Kasumi-1 (cell line): ENCODE measurements at regions not wholly inside any gene's neighbourhood (a gene's known extent, or its start where the extent isn't known, plus 50 kb on each side); places are given as distances from the start of the nearest gene placed in this dataset.

Experiments used
- DNase-seq, 2 experiments: peaks; one replicate each; lab custom pipeline; 2025; lab: John Stamatoyannopoulos, UW

DNA sequence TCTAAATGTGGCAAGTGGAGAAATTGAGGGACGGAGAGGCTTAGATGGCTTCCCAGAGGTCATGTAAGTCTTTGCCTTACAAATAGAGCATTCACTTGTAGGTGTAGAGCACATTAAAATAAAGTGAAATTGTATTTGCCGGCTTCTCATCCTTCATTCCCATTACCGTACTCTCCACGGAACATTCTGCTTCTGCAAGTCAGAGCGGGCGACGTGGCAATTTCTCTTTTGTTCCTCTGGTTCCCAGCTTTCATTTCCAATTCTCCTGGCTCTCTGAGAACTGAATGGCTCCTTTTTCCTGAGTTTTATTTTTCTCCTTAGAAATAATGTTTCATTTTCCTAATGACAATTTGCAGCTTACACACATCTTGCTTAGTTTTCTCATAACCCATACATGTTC is 51.3 kb upstream of the PFKP start:
- DNase-seq: no peak

DNA sequence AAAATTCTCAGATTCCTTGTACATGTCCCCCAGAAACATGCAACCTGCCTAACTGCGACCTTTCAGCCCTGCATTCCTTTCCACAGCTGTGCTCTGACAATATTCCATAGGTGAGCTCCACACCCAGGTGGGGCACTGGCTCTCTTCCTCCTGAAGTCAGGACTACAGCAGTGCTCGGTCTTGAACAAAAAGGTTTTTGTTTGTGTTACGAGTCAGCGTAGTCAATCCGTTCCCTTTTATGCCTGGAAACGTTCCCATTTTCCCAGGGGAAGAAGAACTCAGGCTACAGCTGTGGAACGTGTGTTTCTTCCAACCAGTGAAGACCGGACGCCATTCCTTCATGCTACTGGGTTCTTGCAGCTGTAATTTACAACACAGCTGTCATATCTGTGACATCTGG is 52.4 kb upstream of the PFKP start:
- no peak for DNase-seq

DNA sequence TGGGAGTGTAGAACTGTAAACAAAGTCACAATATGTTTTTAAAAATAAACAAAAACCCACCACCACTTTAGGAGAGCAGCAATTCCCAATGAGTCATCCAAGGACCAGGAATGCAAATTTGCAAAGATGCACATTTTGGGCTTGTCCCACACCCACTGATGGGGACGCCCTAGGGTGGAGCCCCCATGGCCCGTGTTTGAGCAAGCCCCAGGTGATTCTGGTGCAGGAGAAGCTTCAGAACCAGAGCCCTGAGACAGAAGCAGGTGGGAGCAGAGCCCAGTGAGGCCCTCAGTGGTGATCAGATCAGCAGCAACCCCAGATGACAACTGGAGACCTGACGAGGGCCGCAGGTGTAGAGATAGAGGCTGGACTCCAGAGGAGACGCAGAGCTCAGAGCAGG is 55.1 kb upstream of the PFKP start:
- no peak for DNase-seq

DNA sequence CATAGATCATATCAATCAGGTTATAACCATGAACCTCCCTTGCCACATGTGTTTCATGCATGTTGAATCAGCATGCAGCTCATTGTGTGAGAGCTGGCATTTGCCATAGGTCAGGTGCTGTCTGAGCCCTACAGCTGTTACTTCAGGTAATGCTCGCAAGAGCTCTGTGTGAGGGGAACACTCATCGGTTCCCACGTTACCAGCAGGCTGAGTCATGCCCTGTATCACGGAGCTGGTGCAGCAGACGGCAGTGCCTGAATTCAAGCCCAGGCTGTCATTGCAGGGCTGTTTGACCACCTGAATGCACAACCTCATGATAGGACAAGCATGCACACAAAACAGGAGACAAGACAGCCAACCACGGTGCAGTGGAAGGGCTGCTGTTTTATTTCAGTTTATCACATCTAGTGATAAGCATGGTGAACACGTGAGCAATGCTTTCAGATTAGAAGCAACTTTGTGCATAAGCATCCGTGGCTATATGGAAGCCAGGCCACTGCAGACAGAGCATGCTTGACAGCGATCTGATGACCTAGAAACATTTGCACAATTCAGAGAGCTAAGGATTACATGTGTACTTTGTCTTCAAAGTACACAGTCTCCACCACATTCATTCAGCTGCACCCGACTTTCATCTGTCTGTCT is 56.4 kb upstream of the PFKP start:
- DNase-seq: no peak

DNA sequence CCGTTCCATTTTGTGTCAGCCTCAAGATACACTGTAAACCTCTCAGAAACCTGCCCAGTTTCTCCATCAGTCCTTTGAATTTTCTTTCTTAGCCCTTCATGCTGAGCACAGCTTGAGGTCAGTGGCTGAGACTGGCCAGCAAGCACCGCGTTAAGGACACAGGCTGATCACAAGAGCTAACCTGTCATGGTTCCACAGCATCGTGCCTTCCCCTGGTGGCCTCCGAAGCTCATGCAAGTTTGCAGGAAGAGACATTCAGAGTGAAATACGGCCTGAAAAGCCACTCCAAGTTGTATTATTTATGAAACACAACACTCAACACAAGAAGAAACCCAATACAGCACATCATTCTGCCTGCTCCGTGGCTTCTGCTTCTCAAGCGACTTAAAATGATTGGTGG is 57.0 kb upstream of the PFKP start:
- no peak for DNase-seq

DNA sequence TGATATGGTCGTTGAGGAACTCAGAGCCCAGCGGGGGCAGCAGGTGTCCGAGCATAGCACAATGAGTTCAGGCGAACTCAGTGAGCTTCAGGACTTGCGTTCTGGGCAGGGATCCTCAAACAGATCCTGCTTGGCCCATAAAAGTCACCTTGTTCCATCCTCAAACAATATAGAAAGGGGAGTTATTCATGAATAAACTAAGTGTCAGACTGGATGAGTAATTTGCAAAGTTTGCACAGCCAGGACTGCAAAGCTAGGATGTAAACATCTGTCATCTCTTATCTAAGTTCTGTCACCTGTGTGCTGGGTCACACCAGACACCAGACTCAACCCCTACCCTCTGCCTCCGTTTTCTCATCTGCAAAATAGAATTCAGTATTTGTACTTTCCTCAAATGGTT is 58.0 kb upstream of the PFKP start:
- no peak for DNase-seq

DNA sequence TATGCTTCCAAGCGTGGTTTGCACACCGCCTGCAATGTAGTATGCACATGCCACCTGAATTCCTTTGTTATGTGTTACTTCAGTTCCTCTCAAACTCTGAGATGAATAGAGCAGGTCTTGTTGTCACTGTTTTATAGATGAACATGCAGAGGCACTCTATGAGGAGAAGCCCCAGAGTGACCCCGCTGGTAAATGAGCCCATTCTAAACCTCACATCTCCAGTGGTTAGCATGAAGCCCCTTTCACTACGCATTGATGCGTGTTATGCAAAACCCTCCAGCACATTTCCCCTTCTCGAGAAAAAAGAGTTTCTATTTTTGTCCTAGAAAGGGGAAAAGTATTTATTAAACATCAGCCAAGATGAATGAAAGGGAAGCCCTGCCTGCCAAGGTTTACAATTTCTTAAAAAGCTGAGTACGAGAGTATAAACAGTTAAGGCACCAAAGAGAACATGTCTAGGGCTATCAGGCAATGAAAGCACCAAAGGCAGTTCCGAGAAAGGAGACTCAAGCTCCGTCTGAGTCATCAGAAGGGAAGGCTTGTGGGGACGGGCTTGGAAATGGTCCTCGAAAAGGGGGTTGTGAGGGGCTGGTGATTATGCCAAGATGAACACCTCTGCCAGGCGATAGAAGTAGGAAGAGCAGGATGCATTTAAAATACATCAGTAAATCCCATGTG is 58.7 kb upstream of the PFKP start:
- no peak for DNase-seq

DNA sequence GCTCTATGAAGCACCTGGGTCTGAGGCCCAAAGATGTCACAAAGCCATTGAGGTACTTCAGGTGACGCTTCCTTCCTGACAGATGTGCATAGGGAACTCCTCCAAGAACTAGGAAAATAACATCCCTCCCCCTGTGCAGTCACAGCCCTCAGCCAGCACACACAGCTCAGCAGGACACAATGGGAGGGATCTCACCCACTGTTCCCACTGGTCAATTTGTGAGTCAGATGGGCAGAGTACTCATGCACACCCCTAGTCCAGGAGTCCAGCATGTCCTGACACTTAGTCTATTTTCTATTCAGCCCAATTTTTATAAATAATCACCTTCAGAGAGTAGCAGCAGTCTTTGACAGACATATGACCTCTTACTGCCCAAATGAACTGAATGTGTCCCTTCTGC is 60.7 kb upstream of the PFKP start:
- DNase-seq: no peak

DNA sequence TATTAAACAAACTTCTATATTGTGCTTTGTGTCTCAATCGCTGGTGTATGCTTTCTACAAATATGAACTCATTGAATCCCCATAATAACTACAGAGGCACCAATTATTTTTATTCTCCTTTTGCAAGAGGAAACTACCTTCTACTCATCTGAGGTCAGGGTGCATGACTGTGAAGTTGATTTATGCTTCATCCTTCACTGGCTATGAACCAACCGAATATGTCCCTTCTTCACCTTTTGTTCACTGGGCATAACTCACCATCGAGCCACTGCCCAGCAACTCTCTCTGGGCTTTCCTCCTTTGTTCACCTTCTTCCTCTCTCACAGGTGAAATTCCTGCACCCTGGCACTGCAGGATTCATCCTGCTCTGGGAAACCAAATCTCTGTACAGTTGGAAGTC is 61.3 kb upstream of the PFKP start:
- DNase-seq: no peak

DNA sequence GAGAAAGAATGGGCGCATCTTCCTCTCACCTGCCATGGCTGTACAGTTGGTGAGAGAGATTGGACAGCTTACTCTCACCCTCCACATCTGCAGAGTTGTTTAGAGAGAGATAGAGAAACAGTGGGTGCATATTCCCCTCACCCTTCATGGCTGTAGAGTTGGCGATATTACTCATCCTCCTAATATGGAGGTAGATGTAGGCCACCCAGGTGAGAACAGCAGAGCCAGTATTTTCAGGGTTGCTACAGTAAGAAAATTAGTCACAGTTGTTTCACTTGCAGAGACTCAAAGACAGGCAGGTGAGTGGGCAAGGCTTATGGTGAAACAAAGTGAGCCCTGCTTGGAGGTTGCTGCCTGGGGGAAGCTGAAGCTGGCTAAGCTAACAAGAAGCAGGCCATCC is 65.0 kb upstream of the PFKP start:
- no peak for DNase-seq

DNA sequence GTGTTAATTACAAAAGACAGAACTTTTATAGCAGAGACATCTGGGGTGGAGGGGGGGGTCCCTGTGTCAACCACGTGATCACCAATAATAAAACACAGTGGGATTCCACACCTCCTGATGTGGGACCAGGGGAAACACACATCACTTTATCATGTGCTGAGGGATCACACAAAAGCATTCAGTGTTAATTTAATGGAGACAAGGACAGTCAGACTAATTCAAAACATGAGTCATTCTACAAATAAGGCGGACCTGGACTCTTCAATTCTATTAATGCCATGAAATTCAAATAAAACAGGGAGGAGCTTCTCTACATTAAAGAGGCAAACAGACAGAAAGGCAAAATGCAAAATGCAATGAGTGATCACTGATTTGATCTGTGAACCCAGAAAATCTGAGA is 67.3 kb upstream of the PFKP start:
- no peak for DNase-seq

DNA sequence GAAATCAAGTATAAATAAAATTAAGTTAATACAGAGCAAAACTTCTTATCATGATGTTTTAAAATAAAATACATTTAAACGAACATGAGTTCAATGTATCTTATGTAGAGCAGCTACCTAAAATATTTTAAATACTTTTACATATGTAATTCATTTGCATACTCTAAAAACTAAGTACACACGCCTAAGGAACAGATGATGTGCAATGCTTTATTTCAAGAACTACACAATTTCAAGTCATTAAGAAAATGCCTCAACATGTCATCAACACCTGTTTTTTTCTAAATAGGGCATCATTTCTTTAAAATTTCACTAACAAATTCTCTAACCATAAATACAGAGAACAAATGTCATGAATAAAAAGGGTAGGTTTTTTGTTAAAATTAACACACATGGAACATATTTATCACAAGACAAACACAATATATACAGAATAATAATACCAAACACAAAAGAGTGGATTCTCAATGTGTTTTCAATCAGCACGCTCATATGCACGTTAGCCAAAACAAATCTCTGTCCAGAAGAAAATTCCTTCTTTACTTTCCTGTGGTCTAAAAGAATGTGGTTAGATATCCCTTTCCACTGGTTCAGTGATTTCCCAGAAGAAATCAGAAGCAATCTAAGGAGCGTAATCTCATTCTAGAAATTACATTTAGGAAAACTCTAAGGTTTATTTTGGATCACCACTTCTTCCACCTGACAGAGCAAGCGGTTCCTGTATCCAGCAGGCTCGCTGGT is 73.0 kb upstream of the PFKP start:
- DNase-seq: no peak

DNA sequence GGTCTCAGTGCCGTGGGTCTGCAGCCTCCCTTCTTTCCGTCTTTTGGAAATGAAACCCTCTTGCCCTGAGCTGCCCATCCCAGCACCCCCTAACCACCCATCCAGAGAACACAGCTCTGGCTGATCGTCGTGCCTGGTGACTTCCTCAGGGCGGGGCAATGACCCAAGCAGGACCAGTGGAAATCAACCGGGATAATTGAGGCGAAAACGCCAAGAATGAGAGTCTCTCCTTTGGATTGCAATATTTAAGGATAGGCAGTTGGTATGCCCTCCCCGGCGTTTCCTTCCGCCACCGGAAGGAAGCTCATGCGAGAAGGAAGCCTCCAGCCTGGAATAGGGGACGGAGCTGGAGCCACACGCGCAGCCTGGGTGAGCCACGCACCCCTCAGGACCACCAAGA is 73.7 kb upstream of the PFKP start:
- DNase-seq: no peak

DNA sequence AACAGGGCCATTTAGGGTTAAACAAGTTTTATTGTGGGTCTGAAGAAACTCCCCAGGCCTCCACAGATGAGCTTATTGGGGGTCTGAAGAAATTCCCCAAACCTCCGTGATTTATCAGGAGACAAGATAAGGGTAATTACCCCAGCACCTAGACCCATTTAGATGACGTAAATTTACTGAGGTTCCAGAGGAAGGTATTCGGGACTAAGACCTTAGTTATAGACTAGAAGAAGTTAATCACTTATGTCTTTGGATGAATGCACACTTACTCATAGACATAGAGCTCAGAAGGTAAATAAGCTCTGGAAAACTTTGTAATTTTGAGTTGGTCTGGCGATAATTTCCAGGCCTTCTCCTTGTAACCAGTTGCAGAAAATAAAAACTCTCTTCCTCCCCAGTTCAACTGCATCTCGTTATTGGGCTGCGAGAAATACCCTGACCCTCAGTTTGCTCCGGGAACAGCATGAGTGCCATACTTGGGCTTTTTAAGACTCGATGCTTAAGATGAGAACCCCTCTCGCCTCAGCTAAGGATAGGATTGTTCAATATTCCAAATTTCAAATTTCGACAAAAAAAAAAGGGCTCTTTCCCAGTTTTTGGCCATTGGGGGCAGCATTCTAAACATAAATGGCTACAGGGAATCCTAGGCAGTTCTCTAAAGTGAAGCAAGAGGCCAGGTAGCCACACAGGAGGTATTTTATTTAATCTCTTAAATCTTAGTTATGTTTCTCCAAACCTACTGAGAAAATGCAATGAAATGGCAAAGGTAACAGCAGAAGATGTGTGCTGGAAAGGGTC is 74.7 kb upstream of the PFKP start:
- no peak for DNase-seq

DNA sequence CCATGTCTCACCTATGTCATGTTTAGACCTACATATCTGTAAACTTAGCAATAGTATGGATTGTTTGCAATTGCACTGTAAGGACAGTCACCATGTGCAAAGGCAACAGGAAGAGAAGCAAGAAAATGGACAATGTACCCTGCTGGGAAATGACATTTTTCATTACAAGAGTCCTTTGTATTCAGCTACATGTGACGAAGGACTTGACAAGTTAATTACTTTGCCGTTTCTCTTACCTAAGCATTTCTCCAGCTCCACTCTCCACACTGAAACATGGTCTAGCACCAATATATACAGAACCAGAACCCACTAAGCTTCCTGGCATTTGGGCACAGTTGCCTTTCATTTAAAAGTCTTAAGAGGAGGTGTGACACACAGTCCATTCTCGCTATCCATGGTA is 76.6 kb upstream of the PFKP start:
- no peak for DNase-seq

DNA sequence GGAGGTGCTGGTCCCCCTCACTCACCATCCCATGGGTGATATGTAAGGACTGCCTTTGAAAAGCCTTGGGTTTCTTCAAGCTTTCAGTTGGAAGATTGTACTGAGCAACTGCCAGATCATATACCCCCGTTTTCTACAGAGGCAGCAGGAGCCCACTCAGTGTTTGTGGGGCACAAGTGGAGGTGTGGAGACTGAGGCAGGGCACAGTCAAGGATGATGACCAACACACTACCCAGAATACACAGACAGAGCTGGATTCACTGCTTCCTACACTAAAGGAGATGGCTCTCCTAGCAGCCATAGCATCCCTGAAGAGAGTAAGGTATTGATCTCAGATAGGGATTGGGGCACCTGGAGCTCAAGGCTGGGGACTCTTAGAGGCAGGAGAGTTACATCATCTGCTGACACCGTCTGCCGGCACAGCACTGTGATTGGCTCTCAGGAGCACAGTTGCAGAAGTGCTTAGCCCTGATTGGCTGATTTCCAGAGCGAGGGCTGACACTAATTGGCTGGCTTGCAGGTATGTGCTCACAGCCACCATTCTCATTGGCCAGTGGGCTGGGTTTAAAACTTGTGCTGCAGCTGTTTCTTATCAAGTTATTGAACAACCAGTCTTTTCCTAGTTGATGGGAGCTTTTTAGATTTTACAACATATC is 77.9 kb upstream of the PFKP start:
- DNase-seq: no peak

DNA sequence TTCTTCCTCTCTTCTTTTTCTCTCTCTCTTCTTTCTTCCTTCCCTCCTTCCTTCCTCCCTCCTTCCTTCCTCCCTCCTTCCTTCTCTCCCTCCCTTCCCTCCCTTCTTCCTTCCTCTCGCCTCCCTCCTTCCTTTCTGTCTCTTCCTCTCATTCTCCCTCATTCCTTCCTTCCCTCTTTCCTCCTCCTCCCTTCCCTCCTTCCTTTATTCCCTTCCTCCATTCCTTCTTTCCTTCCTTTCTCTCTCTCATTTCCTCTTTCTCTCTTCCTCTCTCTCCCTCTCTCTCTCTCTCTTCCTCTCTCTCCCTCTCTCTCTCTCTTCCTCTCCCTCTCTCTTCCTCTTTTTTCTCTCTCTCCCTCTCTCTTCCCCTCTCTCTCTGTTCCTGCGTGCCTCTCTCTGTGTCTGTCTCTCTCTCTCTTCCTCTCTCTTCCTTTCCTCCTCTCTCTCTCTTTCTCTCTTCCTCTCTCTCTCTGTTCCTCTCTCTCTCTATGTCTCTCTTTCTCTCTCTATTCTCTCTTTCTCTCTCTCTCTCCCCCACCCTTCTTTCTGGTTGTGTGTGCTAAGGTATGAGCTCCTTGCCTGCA is 80.1 kb upstream of the PFKP start:
- no peak for DNase-seq

DNA sequence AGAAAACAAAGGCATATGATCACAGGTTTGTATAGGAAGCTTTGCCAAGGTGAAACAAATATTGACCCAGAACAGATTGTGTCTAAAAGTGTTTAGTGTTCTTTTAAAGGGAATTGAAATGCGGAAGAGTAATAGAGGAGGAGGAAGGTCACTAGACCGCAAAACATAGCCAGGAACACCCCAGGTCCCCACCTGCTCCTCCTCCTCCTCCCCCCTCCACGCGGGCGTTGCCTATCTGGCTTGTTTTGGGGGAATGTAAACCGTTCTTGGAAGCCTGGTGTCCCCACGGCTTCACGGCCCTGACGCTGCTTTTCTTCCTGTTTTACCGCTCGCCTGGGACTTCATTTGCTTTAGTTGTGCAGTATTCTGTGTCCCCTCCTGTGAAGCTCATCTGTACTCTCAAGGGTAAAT is 81.0 kb upstream of the PFKP start:
- DNase-seq: peak; percentile 51 to 58

DNA sequence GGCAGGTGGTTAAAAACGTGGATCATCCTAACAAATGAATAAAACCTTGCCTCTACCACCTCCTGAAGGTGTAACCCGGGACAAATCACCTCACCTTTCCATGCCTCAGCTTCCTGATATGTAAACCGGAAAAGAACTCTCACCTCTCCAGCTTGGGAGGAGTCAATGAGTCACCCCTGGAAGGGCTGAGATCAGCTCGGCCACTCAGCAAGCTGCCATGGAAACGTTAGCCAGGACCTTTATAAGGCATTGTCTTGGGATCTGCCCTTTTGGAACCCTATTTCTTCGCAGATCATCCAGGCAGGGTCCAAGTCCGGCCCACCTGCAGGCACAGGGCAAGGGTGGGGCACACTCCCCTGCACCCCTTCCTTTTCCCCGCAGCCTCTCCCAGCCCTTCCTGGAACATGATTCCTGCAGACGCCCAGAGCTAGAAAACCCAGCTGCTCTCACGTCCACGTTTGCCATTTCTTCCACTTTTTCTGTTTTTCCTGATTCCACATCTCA is 81.6 kb upstream of the PFKP start:
- no peak for DNase-seq

DNA sequence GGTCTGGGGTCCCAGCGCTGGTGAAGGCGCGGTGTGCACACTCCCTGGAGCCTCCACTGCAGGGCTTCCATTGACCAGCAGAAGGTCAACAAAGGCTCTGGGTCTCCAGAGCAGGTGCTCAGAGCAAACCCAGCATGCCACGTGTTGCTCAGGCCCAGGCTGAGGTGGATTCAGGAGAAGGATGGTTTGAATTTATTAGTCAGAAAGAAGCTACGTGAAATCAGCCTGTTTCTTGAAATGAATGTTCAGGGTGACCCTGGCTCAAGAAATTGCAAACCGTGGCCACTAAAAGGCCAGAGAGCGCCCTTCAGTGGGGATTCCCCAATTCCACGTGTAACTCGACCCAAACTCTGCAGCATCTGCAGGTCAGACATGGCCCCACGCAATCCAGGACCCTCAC is 82.7 kb upstream of the PFKP start:
- no peak for DNase-seq

DNA sequence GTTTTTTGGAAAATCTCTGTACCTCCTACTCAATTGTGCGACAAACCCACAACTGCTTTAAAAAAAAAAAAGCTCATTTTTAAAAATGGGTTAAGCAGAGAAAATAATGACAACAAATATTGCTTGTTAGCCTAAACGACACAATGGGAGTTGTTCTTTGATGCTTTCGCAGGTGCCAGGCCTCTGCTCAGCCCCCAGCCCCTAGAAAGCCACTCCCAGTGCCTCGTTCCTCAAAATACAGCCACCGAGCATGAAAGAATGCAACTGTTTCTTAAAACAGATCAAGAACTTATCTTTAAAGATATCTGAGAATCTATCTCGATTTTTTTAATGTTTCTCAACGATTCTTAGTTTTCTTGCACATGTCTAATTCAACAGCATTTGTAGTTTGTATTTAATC is 85.2 kb upstream of the PFKP start:
- DNase-seq: no peak

DNA sequence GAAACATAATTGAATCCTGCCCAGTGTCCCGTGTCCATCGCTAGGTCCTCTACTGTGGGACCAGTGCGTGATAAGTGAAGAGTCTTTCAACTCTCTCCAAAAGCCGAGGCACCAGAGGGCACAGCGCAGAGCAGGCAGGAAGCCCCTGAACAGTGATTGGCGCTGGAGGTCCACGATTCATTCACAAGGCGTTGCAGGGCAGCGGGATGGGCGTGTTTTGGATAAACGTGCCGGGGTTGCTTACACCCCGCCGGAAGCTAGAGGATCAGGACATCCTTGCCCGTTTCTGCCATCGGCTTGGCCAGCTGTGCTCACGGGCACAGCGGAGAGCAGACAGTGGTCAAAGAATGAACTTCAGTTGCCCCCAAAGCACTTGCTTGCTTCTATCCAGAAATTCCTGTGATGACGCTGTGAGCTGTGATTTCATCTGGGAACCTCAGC is 86.0 kb upstream of the PFKP start:
- no peak for DNase-seq
